Endodermal cell (in vitro differentiated cells): ENCODE measurements at regions not wholly inside any gene's neighbourhood (a gene's known extent, or its start where the extent isn't known, plus 50 kb on each side); places are given as distances from the start of the nearest gene placed in this dataset.

Experiments
- DNase-seq: peaks from one replicate; pipeline ENCODE4 v3.0.0-alpha.2; 2017
- H3K27ac ChIP-seq: 2 replicates; pipeline ENCODE4 v1.5.1; 2013; ENCODE audit warnings: mild to moderate bottlenecking, low read depth, low read length, moderate library complexity
- H3K27me3 ChIP-seq: 2 replicates; pipeline ENCODE4 v1.6.1; 2013; ENCODE audit warnings: mild to moderate bottlenecking, low read length, moderate library complexity; ENCODE audit not compliant: insufficient read depth, control insufficient read depth, poor library complexity, severe bottlenecking
- H3K36me3 ChIP-seq: 2 replicates; pipeline ENCODE4 v1.7.0; 2013; ENCODE audit warnings: mild to moderate bottlenecking, low read length, moderate library complexity; ENCODE audit not compliant: control insufficient read depth, insufficient read depth
- H3K4me1 ChIP-seq: one replicate; pipeline ENCODE4 v1.7.0; 2013; ENCODE audit warnings: low read length; ENCODE audit not compliant: control insufficient read depth, insufficient read depth
- H3K4me3 ChIP-seq: 2 replicates; pipeline ENCODE4 v1.5.1; 2013; ENCODE audit warnings: mild to moderate bottlenecking, low read length, moderate library complexity
- H3K9ac ChIP-seq: 2 replicates; pipeline ENCODE4 v1.6.1; 2013; ENCODE audit warnings: mild to moderate bottlenecking, low read length, moderate library complexity; ENCODE audit not compliant: poor library complexity, severe bottlenecking; ENCODE audit errors: extremely low read depth
- H3K9me3 ChIP-seq: 2 replicates; pipeline ENCODE4 v1.6.1; 2013; ENCODE audit warnings: mild to moderate bottlenecking, low read length, moderate library complexity; ENCODE audit not compliant: control insufficient read depth
- H3K27ac Mint-ChIP-seq: 2 replicates; pipeline ENCODE4 v1.8.0; 2020; ENCODE audit warnings: mixed read lengths
- H3K27me3 Mint-ChIP-seq: 2 replicates; pipeline ENCODE4 v1.8.0; 2021; ENCODE audit warnings: mild to moderate bottlenecking, mixed read lengths; ENCODE audit not compliant: insufficient read depth
- H3K36me3 Mint-ChIP-seq: 2 replicates; pipeline ENCODE4 v1.8.0; 2020; ENCODE audit warnings: low read depth, mixed read lengths
- H3K4me1 Mint-ChIP-seq: 2 replicates; pipeline ENCODE4 v1.8.0; 2020; ENCODE audit warnings: mixed read lengths
- H3K4me3 Mint-ChIP-seq: 2 replicates; pipeline ENCODE4 v1.8.0; 2020; ENCODE audit warnings: mild to moderate bottlenecking, moderate library complexity, mixed read lengths
- H3K9me3 Mint-ChIP-seq: 2 replicates; pipeline ENCODE4 v1.8.0; 2020; ENCODE audit warnings: mild to moderate bottlenecking, mixed read lengths
- CTCF ChIP-seq: fragments of 200-600 bp; sonication (generic); conservative IDR thresholded peaks from 2 replicates; pipeline ENCODE4 v1.5.0; 2021; ENCODE audit warnings: antibody characterized with exemption, mild to moderate bottlenecking
- WGBS, 2 experiments: methylation state at CpG; one replicate each; pipeline versions ENCODE4 v1.1.5 to v1.1.7; 2013; ENCODE audit warnings: missing lambda C conversion rate in 2 of 2, mixed read lengths in 1 of 2; ENCODE audit not compliant: insufficient coverage in 1 of 2, insufficient read length in 1 of 2; 5-methylcytosine and 5-hydroxymethylcytosine counted together

- H3K27me3 ChIP-seq, result peaks cover 4% of the 10 kb centered on the region
- DNase-seq, result no peak
- no peaks in the 10 kb centered on the region for H3K4me1 ChIP-seq
- no peak overlapping the region for H3K27ac Mint-ChIP-seq
- no peak overlapping the region for H3K4me3 ChIP-seq
- H3K4me3 Mint-ChIP-seq, result no peak overlapping the region
- no peaks in the 10 kb centered on the region for H3K9me3 ChIP-seq
- no peaks in the 10 kb centered on the region for H3K36me3 Mint-ChIP-seq
- 80 to 92% methylated on average over 1 to 6 of the region's 6 CpGs for WGBS, 2 experiments
- H3K27ac ChIP-seq, result no peak overlapping the region
- no peaks in the 10 kb centered on the region for H3K4me1 Mint-ChIP-seq
- no peak for TF ChIP-seq CTCF
- H3K36me3 ChIP-seq, result no peaks in the 10 kb centered on the region
- no peak overlapping the region for H3K9ac ChIP-seq
- no peaks in the 10 kb centered on the region for H3K27me3 Mint-ChIP-seq
- no peaks in the 10 kb centered on the region for H3K9me3 Mint-ChIP-seq
Measured at GRCh38 chr6:63477422-63478040, 94.7 kb upstream of the LOC128125822 start.

- no peak for TF ChIP-seq CTCF
- H3K36me3 Mint-ChIP-seq, result no peaks in the 10 kb centered on the region
- no peak overlapping the region for H3K27ac Mint-ChIP-seq
- Histone ChIP-seq H3K36me3 (no peaks in the 10 kb centered on the region), H3K4me3 (no peak overlapping the region), H3K9me3 (no peaks in the 10 kb centered on the region), H3K4me1 (no peaks in the 10 kb centered on the region), H3K27me3 (peaks cover 5% of the 10 kb centered on the region), H3K27ac (no peak overlapping the region), H3K9ac (no peak overlapping the region)
- H3K9me3 Mint-ChIP-seq, result no peaks in the 10 kb centered on the region
- no peaks in the 10 kb centered on the region for H3K4me1 Mint-ChIP-seq
- H3K4me3 Mint-ChIP-seq, result no peak overlapping the region
- 94 to 100% methylated on average over 1 of the region's 1 CpG for WGBS, 2 experiments
- H3K27me3 Mint-ChIP-seq, result peaks cover 2% of the 10 kb centered on the region
- no peak for DNase-seq
Measured at GRCh38 chr6:63478734-63479133, 93.5 kb upstream of the LOC128125822 start.

- Histone ChIP-seq H3K9me3 (no peaks in the 10 kb centered on the region), H3K4me3 (no peak overlapping the region), H3K9ac (no peak overlapping the region), H3K27ac (no peak overlapping the region), H3K36me3 (no peaks in the 10 kb centered on the region), H3K4me1 (no peaks in the 10 kb centered on the region), H3K27me3 (peaks cover 12% of the 10 kb centered on the region)
- WGBS, 2 experiments, result 87 to 94% methylated on average over 2 of the region's 2 CpGs
- H3K36me3 Mint-ChIP-seq, result no peaks in the 10 kb centered on the region
- no peaks in the 10 kb centered on the region for H3K4me1 Mint-ChIP-seq
- no peaks in the 10 kb centered on the region for H3K9me3 Mint-ChIP-seq
- H3K4me3 Mint-ChIP-seq, result no peak overlapping the region
- peaks cover 7% of the 10 kb centered on the region for H3K27me3 Mint-ChIP-seq
- TF ChIP-seq CTCF, result no peak
- H3K27ac Mint-ChIP-seq, result no peak overlapping the region
- DNase-seq, result no peak
Measured at GRCh38 chr6:63486196-63486595, 86.1 kb upstream of the LOC128125822 start.
